ENCODE measurements at regions not wholly inside any gene's neighbourhood (a gene's known extent, or its start where the extent isn't known, plus 50 kb on each side); places are given as distances from the start of the nearest gene placed in this dataset.

- Mint-ChIP-seq H3K27ac (no peak overlapping the region), H3K4me3 (no peak overlapping the region), H3K4me1 (peaks cover 2% of the 10 kb centered on the region), H3K27me3 (ENCODE audit: low read depth) (no peaks in the 10 kb centered on the region), H3K36me3 (no peaks in the 10 kb centered on the region), H3K9me3 (peaks cover 8% of the 10 kb centered on the region)
- no peak for DNase-seq (ENCODE audit: low spot score in 2 of 2, unreplicated experiment in 2 of 2)
- TF ChIP-seq CTCF (IDR thresholded peaks at IDR 0.05; ENCODE audit: unreplicated experiment): no peak
Observed at GRCh38 chr9:99478469-99479027, 256.5 kb downstream of the SEC61B start.

GRCh38 chr9:99479929-99480328, 257.8 kb downstream of the SEC61B start:
- DNase-seq (ENCODE audit: low spot score in 2 of 2, unreplicated experiment in 2 of 2): no peak

GRCh38 chr9:99485459-99485858, 263.4 kb downstream of the SEC61B start:
- peaks cover 3% of the 10 kb centered on the region for H3K4me1 Mint-ChIP-seq
- TF ChIP-seq CTCF (IDR thresholded peaks at IDR 0.05; ENCODE audit: unreplicated experiment): no peak
- H3K27me3 Mint-ChIP-seq (ENCODE audit: low read depth): no peaks in the 10 kb centered on the region
- peaks cover 20% of the 10 kb centered on the region for H3K9me3 Mint-ChIP-seq
- no peak overlapping the region for H3K4me3 Mint-ChIP-seq
- no peak for DNase-seq (ENCODE audit: low spot score in 2 of 2, unreplicated experiment in 2 of 2)
- no peak overlapping the region for H3K27ac Mint-ChIP-seq
- H3K36me3 Mint-ChIP-seq: no peaks in the 10 kb centered on the region

More at GRCh38 chr9:99479929-99480328, 257.8 kb downstream of the SEC61B start:
- Mint-ChIP-seq H3K36me3 (no peaks in the 10 kb centered on the region), H3K4me1 (peaks cover 2% of the 10 kb centered on the region), H3K4me3 (no peak overlapping the region), H3K27me3 (ENCODE audit: low read depth) (no peaks in the 10 kb centered on the region), H3K27ac (no peak overlapping the region), H3K9me3 (peaks cover 15% of the 10 kb centered on the region)
- TF ChIP-seq CTCF (IDR thresholded peaks at IDR 0.05; ENCODE audit: unreplicated experiment): no peak

- Mint-ChIP-seq H3K4me3 (no peak overlapping the region), H3K4me1 (peaks cover 3% of the 10 kb centered on the region), H3K9me3 (peaks cover 20% of the 10 kb centered on the region), H3K36me3 (no peaks in the 10 kb centered on the region), H3K27me3 (ENCODE audit: low read depth) (no peaks in the 10 kb centered on the region), H3K27ac (no peak overlapping the region)
- TF ChIP-seq CTCF (IDR thresholded peaks at IDR 0.05; ENCODE audit: unreplicated experiment): no peak
- no peak for DNase-seq (ENCODE audit: low spot score in 2 of 2, unreplicated experiment in 2 of 2)
Observed at GRCh38 chr9:99486684-99487083, 264.6 kb downstream of the SEC61B start.

GRCh38 chr9:99488131-99489059, 266.3 kb downstream of the SEC61B start:
- H3K4me3 Mint-ChIP-seq: no peak overlapping the region
- DNase-seq (ENCODE audit: low spot score in 2 of 2, unreplicated experiment in 2 of 2): no peak

More at GRCh38 chr9:99488131-99489059, 266.3 kb downstream of the SEC61B start:
- Mint-ChIP-seq H3K36me3 (no peaks in the 10 kb centered on the region), H3K4me1 (peaks cover 3% of the 10 kb centered on the region), H3K27me3 (ENCODE audit: low read depth) (no peaks in the 10 kb centered on the region), H3K27ac (no peak overlapping the region), H3K9me3 (peaks cover 13% of the 10 kb centered on the region)
- TF ChIP-seq CTCF (IDR thresholded peaks at IDR 0.05; ENCODE audit: unreplicated experiment): no peak
